GM19468 (cell line): ENCODE measurements at regions not wholly inside any gene's neighbourhood (a gene's known extent, or its start where the extent isn't known, plus 50 kb on each side); places are given as distances from the start of the nearest gene placed in this dataset.
"Not testable (repeated sequence)": the region's sequence is repeated elsewhere in the genome, so short reads cannot be mapped to it uniquely, and the experiment has no call there.

Experiments
- ATAC-seq: cut with Tn5 transposase; IDR thresholded peaks from one replicate; pipeline ENCODE4 v1.9.1; 2021; ENCODE audit warnings: mild to moderate bottlenecking, moderate library complexity, moderate number of reproducible peaks; ENCODE audit not compliant: unreplicated experiment; ENCODE audit errors: extremely low read depth

DNA sequence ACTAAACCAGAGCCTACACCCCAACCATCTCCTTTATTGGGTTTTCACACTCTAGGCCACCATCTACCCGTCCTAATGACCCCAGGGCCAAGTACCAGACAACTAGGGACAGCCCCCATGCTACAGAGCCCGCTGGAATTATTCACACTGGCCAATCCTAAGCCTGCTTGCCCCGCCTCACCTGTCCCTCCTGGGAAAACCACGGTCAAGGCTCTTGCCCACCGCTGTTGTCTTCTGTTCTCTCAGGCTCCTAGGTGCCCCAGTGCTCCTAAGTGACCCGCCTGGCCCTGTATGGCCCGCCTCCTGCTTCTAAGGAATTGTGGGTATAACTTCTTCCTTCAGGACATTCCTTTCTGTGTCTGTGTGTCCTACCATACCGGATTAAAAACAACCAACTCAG, 453.4 kb downstream of the CD83 start:
- ATAC-seq, result no peak

DNA sequence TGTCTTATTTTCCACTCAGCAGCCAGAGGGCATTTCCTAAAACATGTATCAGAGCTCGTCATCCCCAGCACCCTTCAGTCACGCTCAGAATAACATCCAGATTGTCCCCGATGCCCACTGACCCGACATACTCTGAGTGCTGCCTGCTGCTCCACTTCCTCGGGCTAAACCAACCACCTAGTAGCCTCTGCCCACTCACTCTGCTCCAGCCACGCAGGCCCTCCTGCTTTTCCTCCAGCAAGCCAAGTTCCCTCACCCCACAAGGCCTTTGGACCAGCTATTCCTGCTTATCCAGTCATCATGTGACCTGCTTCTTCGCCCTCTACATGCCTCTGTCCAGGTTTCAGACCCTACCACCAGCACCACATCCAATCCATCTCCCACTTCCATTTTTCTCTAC, 454.2 kb downstream of the CD83 start:
- no peak for ATAC-seq

DNA sequence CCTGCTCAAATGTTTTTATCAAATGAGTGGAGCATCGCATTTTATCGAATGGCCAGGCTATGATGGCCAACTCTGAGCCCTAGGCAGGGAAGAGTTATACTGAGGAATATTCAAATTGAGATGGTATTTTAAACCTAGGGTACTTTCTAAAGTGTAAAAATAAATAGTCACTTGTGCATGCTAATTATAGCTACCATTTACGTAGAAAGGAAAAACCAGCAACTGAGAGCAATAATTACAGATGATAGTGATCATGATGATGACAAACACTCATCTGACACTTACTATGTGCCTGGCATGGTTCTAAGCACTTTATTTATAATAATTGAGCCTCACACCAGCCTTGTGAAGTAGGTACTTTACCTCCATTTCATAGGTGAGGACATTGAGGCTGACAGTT, 455.7 kb downstream of the CD83 start:
- ATAC-seq, result no peak

DNA sequence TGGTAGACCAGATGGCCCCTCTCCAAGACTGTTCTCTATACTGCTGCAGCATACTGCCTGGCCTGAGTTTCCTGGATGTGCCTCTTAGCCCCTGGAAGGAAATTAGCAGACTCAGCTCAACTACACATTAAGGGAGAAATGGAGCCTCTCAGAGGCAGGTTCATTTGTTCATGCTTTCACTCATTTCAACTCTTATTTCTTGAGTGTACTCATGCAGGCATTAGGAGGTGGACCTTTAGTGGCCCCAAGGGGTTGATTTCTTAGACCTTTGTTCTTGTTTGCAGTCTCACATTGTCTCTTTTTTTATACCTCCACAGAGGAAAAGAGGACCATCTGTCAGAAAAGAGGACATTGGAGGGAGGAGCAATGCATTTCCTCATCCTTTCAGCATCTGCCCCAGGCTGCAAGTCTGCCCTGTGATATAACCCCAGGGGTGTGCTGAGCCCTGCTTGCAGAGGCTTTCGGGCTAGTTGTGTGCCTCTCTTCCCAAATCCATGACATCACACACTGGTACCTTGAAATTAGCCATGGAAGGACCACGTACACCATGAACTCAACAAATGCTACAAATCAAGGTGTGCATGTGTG, 456.2 kb downstream of the CD83 start:
- ATAC-seq, result no peak

DNA sequence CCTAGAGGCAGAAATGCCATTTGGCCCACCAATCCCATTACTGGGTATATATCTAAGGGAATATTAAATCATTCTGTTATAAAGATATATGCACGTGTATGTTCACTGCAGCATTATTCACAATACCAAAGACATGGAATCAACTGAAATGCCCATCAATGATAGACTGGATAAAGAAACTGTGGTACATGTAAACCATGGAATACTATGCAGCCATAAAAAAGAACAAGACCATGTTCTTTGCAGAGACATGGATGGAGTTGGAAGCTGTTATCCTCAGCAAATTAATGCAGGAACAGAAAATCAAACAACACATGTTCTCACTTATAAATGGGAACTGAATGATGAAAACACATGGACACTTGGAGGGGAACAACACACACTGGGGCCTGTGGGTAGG, 458.4 kb downstream of the CD83 start:
- no peak for ATAC-seq

DNA sequence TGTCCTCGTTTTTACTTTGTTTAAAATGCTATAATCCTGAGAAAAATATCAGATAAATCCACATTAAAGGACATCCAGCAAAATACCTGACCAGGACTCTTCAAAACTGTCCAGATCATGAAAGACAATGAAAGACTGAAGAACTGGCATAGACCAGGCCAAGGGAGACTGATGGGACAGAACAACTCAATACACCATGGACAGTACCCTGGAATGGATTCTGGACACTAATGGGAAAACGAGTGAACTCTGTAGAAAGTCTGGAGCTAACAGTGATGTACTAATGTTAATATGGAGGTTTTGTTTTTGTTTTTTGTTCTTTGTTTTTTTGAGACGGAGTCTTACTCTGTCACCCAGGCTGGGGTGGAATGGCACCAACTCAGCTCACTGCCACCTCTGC, 461.4 kb downstream of the CD83 start:
- ATAC-seq, result no peak

DNA sequence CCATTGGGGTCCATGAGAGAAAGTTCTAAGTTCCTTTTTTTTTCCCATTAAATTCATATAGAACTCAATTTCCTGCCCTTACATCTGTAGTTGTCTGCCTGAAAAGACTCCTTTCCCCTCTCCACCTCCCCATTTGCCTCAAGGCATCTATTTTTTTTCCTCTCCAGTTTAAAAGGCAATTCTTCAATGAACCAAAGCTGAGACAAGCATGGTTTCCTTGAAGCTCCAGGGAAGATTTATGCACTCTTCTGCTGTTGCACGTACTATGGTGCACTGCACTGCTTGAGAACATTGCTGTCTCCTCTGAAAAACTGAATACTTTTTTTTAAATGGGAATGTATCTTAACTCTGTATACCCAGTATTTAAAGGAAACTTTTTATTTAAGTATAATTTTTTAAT, 465.2 kb downstream of the CD83 start:
- ATAC-seq, result no peak

DNA sequence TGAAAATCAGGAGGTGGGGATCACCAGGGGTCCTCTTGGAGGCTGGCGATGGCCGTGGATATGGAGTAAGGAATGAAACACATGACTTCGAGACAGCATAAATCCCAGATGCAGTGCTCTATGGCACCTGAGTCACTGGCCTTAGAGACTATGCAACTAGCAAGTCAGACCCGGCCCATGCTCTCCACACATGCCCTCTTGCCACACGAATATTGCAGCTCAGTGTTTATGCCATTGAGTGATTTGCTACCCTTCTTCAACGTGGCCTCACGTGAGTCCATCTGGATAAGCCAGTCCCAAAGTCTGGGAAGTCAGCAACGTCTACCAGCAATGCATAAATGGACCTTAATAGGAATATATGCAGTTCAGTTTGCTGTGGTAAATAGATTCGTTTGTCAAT, 466.3 kb downstream of the CD83 start:
- ATAC-seq, result no peak

DNA sequence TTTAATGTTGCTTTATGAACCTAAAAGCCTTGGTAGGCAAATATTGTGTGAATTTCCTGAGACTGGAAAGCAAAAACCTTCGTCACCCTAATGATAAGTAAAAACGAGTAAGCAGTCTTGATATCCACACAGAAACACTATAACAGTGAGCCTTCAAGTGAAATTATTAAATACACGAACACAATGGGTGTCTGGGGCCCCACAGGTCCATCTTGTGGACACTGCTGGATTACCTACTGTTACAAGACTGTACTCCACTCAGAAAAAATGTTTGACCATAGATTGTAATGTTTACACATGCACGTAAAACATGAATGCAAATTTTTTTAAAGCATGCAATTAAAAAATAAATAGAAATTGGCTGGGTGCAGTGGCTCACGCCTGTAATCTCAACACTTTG, 466.9 kb downstream of the CD83 start:
- ATAC-seq, result no peak

DNA sequence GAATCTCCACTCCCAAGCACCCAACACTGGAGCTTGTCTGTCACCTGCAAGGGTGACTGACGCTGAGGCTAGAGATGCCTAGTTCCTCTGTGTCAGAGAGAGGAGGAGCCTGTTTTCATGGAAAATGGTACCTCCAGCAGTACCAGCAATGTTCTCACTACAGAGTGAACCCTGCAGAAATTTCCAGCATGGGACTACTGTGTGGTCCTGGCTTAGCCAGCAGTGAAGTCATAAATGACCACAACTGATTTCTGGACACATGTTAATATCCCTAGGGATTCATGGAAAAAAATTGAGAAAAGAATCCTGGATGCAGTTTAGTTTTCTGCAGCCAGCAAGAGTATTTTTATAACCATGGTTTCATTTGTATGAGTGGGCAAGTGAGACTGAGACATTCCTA, 468.1 kb downstream of the CD83 start:
- no peak for ATAC-seq

DNA sequence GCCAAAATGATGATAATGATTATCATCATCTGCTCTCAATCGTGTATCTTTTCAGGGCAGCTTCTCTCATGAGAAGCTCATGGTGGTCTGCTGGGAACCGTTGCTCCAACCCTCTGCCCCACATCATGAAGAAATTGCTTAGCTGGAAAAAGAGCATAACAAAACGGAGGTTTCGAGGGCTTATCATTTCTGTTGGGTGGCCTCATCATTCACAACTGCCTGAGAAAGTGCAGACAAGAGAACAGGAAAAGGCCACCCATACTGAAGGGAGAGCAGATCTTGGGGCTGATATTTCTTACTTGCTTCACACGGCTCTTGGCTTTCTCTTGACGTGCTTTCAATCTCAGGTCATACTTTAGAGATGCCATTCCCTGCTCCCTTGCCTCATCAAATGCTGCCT, 471.6 kb downstream of the CD83 start:
- ATAC-seq, result no peak

DNA sequence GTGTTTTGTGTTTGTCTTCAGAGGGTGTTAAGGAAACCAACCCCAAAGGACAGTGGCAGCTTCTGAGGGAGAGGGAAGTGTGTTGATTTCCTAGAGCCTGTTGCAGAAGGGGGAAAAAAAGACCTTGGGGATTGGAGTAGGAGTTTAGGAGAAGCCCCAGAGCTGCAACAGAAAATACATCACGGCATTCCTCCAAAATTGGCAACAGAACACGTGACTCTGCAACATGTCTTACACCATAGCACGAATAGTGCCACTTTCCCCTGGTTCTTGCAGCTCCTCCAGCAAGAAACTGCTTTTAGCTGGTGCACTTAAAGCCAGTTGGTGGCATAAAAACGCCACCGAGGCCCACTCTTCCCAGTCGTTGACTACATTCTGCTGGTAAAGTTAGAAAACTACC, 473.0 kb downstream of the CD83 start:
- no peak for ATAC-seq

DNA sequence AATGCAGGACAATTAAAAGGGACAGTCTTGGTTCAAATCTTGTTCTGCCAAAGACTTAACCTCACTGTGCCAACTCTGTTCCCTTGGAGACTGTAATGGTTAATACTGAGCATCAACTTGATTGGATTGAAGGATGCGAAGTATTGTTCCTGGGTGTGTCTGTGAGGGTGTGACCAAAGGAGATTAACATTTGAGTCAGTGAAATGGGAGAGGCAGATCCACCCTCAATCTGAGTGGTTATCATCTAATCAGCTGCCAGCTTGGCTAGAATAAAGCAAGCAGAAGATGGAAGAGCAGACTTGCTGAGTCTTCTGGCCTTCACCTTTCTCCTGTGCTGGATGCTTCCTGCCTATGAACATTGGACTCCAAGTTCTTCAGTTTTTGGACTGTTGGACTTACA, 474.4 kb downstream of the CD83 start:
- ATAC-seq, result no peak

DNA sequence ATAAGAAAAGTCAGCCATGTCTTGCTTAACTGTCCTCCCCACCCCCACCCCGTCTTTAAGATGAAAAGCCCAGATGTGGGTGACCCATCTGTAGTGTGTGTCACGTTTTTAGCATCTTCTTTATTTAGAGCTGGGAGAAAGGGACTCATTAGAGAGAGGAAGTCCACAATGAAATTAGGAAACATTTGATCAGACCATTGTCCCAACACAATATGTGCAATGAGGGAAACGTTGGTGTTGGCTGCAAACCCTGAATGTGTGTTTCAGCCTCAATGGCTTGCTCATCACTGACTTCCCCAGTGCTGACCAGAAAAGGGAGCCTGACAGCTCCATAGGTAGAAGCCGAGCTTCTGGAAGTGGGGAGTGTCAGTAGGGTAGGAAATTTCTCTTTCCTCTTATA, 475.7 kb downstream of the CD83 start:
- no peak for ATAC-seq

DNA sequence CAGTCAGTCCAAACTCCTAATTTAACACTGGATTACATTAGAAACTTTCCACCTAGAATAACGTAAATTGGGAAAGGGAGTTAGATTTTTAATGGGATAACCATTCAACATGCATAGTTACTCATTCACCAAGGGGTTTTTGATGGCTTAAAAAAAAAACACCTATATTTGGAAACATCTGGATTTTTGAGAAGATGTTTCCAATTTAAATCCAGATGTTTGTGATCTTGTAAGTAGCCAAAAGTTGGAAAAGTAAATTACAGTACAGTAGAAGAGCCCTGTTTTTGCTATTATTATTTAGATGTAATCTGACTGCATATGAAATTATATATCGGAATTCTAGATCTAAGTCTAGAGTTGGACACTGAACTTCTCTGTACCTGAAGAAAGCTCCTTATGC, 478.2 kb downstream of the CD83 start:
- no peak for ATAC-seq

DNA sequence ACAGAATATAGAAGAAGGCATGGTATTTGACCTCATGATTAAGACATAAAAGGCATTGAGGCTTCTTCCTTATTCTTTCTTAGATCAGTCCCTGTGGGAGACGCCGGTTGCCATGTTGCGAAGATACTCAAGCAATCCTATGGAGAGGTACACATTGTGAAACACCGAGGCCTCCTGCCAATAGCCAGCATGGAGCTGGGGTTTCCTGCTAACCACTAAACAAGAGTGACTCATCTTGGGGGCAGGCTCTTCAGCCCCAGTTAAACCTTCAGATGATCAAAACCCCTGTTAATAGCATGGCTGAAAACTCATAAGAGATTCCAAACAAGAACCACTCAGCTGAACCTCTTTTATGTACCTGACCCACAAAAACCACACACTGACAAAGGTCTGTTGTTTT, 478.8 kb downstream of the CD83 start:
- ATAC-seq, result no peak

DNA sequence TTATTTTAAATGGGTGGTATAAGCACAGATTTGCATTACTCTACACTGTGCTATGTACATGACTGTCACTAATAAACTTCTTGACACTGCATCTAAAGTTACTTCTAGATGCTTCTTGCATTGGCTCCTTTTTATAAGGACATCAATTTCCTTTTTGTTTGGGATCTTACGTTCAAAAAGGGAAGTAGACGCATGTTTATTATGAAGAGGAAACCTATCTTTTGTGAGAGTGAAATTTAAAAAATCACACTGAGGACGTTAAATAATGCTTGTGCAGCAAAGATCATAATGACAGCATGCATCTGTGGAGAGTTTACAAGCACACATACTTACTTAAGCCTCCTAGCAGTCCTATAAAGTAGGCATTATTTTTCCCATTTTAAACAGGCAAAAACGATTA, 479.5 kb downstream of the CD83 start:
- no peak for ATAC-seq

DNA sequence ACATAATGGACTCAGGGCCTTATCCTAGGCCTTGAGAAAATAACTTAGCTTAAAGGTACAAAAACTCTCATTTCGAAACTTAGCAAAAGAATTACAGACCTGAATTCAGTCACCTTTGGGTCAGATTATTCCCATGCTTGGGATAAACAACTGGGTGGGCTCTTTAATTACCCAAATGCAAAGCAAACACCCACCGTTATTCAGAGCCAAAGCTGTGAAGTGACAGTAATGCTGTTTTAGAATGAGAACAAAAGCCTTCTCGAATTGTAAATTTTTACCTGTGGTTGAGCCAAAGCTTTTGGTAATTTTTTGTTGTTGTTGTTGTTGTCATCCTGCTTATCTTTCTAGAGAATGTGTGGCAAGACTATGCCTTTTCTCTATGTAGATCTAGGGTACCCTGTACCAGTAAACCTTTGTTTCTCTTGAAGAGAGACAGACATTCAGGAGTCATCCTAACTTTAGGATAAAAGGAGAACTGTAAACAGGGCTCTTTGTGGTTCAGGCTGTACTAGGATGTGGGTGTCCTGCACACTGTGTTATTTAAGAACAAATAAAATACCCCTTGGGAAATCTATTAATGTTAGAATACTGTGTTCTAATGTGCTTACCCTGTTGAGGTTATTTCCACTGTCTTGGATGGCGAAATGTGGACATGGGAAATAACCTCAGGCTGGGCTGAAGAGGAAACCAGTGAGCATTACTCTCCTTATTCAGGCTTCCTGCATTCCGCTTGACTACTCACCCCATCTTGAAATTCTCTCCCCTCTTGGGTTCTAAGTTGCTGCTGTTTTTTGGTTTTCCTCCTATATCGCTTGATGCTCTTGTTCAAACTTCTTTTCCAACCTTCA, 480.7 kb downstream of the CD83 start:
- ATAC-seq, result no peak

DNA sequence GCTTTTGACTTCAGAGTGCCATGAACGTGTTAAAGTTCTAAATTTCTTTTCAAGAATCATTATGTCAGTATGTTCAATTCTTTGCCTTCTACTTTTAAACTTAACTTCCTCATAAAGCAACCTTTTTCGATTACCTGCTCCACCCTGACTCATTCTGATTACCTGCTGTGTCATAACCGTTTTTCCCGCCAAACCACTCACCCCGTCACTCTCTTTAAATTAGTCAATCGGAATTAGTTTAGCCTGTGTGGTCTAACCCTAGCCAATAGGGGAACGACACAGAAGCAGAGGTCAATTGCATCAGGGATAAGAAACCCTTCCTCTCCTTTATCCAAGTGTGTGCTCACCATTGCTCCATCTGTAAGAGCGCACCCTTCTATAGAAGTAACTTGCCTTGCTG, 482.7 kb downstream of the CD83 start:
- not testable (repeated sequence) for ATAC-seq

DNA sequence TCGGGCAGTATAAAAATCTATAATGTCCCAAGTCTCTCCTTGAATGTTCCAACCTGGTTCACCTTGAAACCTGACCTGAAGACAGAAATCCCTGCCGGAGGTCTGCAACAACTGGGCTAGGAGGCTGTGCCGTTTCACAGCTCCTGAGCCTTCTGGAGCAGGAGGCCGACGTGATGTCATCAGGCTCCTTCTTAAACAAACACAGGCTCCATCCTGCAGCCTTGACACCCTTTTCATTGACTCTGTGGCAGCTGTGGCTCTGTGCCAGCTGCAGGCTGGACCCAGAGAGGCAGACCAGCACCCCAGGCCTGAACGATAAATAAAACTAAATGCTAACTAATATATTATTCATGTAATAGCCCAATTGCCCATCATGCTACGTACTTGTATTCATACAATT, 483.9 kb downstream of the CD83 start:
- no peak for ATAC-seq

DNA sequence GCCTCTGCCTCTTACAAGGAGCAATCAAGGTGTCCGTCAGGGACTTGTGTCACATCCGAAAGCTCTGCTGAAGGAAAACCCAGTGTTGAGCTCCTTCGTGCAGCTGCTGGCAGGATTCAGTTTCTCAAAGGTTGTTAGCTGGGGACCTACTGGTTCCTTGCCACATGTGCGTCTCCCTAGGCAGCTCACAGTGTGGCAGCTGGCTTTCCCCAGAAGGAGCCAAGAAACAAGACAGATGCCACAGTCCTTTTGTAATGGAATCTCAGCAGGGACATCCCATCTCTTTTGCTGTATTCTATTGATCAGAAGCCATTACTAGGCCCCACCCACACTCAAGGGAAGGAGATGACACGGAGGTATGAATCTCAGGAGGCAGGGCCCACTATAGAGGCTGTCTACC, 488.8 kb downstream of the CD83 start:
- ATAC-seq, result no peak

DNA sequence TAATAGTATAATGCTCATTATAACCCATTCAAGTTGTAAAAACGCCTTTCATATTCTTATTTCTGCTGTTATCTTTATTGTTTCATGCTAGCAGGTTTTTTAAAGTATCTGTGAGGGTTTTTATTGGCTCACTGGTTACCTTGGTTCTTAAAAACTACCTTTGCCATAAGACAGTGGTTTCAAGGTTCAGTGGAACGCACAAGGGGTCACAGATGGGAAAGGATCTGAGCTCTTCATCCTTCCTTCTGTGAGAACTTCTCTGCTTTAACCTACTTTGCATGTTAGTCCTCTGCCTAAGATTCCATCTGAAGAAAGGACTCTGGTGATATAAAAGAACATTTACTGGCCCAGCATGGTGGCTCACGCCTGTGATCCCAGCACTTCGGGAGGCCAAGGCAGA, 492.6 kb downstream of the CD83 start:
- ATAC-seq, result no peak
